Fibroblast of gingiva (primary cell): ENCODE measurements at regions not wholly inside any gene's neighbourhood (a gene's known extent, or its start where the extent isn't known, plus 50 kb on each side); places are given as distances from the start of the nearest gene placed in this dataset.

Experiments used
- DNase-seq: peaks from one replicate; pipeline ENCODE4 v3.0.0-alpha.2; 2011; ENCODE audit warnings: low read depth

GRCh38 chr4:136847881-136848621 is 684.2 kb downstream of the PCDH18 start:
- DNase-seq: no peak

DNA sequence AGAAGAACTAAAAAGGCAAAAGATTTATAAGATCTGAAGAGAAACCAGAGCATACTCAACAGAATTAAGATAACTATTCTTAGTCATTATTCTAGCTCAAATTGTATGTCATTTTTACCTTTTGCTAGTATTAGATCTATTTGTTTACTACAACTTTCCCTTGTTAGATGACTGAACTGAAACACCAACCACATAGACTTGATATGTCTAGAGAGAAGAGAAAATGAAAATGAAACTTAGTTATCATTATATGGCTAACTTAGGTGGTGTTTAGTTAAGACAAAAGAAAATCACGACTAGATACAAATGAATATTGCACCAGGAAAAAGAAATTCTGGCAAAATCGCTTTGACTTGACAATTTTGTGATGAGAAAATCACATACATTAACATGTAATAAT is 690.8 kb downstream of the PCDH18 start:
- no peak for DNase-seq

- DNase-seq: no peak
These were observed 693.7 kb downstream of the PCDH18 start for GRCh38 chr4:136838607-136839006.

- DNase-seq: no peak
These were observed 700.7 kb downstream of the PCDH18 start for GRCh38 chr4:136831553-136831952.

DNA sequence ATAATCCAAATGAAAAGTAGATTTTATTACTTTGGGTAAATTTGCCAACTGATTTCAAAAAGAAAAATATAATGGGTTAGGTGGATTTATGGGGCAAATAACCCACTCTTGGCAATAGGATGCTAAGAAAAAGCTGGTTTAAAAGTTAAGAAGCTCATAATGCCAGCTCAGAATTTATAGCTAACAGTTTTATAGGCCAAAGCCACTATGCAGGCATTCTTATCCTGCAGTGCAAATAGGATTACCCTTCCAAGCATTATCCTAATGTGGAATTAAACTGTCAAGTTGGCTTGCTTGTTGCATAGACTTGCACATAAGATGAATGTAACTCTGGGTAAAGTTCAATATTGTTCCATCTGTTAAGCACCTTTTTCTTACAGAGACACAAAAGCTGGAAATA is 703.0 kb downstream of the PCDH18 start:
- no peak for DNase-seq

DNA sequence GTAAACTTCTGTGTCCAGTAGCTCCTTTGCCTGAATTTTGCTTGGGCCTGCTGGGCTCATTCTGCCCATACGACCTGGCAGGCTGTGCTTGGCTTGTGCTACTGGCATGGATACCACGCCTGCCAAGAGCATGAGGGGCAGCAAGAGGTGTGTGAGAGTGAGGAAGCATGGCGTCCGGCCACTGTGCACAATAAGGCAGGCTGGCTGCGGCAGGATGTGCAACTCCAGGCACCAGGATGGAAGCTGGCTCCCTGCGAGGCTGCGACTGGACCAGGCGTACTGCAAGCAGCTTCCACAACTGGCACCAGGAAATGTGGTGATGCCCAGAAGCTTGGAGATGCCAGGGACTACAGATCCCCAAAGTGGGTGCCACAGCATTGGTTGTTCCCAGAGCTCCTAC is 709.3 kb downstream of the PCDH18 start:
- no peak for DNase-seq

GRCh38 chr4:136818811-136819330 is 713.4 kb downstream of the PCDH18 start:
- DNase-seq: no peak

DNA sequence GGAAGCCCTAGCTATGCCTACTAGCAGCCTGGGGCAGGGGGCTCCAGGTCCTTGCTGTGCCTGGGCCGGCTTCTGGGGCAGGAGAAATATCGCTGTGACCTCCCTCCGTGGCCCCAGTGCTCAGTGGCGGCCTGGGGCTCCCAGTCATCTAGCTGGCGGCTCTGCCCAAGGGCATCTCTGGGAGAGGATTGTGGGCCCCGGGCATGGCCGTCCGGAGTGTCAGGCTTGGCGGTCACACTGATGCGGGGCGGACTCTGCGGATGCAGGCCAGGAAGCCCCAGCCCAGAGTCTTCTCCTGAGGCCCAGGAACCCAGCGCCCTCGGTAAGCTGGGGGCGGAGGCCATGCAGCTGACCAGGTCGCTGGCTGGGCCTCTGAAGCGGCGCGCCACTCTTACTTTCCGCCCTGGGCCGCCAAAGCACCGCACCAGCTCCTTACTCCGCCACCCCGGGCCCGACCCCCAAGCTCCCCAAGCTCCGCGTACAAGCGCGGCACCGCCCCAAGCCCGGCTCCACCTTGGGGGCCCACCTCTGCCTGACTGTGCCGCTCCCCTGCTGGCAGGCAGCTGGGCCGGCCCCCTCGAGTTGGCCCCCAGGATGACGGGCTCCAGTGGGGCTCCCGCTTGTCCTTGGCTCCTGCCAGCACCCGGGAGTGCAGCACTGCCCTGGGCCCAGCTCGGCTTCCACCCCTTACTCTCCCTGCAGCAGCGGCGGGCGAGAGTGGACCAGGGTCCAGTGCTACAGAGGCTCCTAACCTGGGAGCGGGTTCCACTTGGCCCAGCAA is 720.0 kb downstream of the PCDH18 start:
- DNase-seq: no peak

- DNase-seq: no peak
These were observed 720.7 kb downstream of the PCDH18 start for GRCh38 chr4:136811496-136812077.

- no peak for DNase-seq
These were observed 721.7 kb downstream of the PCDH18 start for GRCh38 chr4:136810626-136811025.

GRCh38 chr4:136806844-136807243 is 725.5 kb downstream of the PCDH18 start:
- no peak for DNase-seq

GRCh38 chr4:136805617-136806016 is 726.7 kb downstream of the PCDH18 start:
- DNase-seq: no peak

- DNase-seq: no peak
These were observed 728.9 kb downstream of the PCDH18 start for GRCh38 chr4:136803433-136803832.

DNA sequence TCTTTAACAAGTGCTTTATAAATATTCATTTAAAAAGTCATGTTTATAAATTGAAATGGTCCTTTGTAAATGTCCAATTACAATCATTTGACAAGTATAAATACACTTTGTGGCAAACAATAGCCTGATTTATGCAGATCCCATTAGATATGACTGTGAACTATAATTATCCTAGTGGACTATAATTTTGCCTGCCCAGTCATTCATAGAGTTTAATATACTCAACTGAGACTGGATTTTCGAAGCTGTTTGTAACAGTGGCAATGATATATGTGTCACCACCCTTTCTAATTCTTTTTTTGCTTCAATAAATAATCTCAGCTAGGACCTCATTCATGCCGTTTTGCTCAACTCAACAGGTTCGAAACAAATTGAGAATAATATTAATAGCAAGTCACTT is 732.0 kb downstream of the PCDH18 start:
- DNase-seq: no peak

DNA sequence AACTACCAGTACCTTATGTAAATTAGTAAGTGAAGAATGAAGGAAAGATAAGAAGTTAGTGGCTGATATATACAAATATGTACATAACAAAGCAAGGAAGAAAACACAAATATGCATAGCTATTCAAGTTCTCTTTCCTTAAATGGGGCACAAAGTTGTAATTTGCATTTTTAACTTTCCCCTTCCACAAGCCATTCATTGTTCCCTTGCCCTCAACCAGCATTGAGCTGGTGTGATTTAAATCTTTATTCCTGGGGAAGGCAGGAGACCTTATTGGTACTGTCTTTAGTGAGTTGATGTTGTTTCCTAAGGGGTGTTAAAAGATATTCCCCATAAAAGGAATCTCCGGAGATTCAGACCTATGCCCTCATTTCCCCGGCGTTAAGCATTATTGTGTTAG is 735.3 kb downstream of the PCDH18 start:
- no peak for DNase-seq

DNA sequence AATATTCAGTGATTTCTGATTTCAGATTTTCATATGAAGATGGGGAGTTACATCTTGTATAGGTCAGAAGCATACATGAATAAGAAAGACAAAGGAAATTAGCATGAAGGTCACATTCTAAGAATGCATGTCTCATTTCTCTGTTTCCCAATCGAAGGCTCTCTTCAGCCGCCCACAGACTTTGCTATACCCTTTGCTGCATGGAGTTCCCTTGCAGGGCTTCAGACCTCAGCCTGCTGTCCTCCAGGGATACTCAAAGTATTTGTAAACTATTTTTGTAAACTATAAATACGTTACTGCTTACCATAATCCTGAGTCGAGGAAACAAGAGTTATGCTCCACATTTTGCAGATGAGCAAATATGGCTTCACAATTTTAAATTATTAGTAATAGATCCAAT is 738.4 kb downstream of the PCDH18 start:
- no peak for DNase-seq

DNA sequence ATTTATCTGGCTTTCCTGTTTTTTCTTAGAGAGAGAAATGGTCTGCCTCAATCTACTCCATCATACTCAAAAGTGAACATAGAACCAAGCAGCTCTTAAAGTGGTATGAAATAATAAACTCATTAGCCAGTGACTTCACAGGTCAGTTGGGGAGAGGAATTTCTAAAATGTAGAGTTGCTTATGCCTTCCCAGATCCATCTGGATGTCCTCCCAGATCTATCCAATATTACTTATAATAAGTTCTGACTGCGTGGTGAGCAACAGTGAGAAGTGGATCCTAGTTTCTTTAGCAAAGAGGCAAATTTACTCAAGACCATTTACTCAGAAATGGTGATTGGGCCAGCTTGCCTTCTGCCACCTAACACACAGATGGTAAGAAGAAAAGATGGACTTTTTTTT is 748.0 kb downstream of the PCDH18 start:
- peak; percentile 56 for DNase-seq

DNA sequence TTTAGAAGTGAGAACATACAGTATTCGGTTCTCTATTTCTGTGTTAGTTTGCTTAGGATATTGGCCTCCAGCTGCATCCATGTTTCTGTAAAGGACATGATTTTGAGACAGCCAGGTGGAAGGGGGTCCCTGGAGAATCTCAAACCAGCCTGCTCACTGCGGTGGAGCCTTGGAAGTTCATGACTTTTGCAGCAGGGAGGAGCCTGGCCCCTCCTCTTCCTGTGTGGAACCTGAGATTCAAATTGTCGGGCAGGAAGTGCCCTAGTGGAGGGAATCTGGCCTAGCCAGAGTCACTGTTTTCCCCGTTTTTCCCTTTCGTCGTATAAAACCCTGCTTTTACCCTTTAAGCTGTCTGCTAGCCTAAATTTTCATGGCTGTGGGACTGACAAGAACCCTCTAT is 762.6 kb downstream of the PCDH18 start:
- DNase-seq: no peak

DNA sequence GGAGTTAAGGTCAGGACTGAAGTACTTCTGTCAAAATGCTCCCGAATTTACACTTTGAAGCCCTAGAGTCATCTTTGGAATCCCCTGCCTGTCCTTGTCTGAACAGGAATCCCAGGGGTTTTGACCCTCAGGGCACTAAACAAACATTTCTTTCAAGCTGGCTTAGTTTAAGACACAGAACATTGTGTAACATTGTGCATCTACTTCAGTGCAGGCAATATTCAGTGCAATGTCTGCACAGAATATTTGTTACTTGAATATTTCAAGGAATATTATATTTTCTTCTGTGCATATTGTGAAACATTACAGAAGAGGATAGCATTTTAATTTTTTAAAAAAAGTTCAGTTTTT is 763.4 kb downstream of the PCDH18 start:
- peak; percentile 66 for DNase-seq

DNA sequence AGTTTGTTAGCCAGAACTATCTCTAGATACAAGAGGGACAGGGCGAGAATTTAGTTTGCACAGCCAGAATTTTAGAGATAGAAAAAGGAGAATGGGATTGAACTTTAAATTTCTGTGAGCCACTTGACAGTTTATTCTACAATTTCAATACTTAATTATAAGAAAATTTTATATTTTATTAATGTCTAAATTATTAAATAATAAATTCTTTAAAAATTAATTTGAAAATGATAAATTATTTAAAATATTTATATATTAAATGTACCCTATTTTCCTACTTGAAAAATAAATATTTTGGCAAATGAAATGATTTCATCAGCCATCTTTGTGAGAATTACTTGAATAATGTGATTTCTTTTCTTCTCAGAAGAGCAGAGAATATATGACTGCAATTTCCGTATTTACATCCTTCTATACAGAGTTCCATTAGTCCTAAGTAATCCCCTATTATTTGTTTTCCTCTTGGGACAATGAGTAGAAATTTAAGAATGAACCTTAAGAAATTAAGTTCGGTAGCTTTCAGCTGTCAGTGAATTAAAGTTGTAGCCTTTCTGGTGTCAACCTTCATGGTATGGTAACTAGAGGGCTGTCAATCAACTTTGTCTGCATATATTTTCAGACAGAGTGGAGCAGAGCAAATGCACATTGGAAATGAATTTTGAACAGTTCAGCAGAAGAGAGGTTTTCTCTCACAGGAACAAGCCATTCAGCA is 763.9 kb downstream of the PCDH18 start:
- DNase-seq: no peak

- DNase-seq: no peak
These were observed 768.4 kb downstream of the PCDH18 start for GRCh38 chr4:136763919-136764318.

DNA sequence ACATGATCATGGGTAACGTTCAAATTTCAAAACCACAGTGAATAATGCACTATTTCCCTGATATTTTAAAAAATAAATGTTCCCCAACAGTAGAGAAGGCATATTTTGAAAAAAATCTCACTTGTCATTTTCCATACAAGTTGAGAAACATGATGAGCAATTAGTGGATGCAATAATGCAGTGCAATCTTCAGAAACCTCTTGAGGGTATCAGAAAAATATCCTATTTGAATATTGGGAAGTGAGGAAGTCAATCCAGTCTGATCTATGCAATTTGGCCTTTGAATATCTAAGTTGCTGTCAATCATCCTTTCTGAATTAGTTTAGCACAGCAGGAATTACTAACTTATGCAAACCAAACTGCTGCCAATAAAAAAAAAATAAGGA is 776.8 kb downstream of the PCDH18 start:
- DNase-seq: no peak
